DND-41 (cell line): ENCODE measurements at regions not wholly inside any gene's neighbourhood (a gene's known extent, or its start where the extent isn't known, plus 50 kb on each side); places are given as distances from the start of the nearest gene placed in this dataset.

Experiments
- CTCF ChIP-seq: IDR thresholded peaks from 2 replicates; pipeline ENCODE4 v1.5.1; 2012; ENCODE audit warnings: borderline replicate concordance, low read length, moderate library complexity, mild to moderate bottlenecking; ENCODE audit not compliant: poor library complexity, severe bottlenecking; ENCODE audit errors: extremely low read depth
- EZH2 ChIP-seq: IDR thresholded peaks from 3 replicates; pipeline ENCODE4 v1.6.1; 2012; ENCODE audit warnings: borderline replicate concordance, low read depth, mild to moderate bottlenecking, moderate library complexity, low read length, inconsistent platforms; ENCODE audit not compliant: severe bottlenecking

DNA sequence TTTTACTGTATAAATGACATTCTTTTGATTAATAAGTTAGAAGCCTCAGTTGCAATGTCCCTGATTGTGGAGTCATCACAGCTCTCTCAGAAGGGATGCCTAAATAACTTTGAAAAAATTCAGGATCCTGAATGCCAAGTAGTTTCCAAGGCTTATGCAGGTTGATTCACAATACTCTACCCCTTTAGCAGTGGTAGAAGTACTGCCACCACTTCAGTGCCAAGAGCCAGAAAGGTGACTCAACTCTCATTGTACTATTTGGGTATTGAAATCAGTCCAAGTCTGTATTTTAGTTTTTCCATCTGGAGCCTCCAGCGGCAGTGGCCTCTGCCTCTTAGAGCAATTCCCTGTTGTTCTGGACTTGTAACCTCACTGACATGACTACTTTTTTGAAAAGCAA is 320.1 kb upstream of the NDST4 start:
- no peak for TF ChIP-seq CTCF
- TF ChIP-seq EZH2, result no peak
